OCI-M1 (cell line): ENCODE measurements at regions not wholly inside any gene's neighbourhood (a gene's known extent, or its start where the extent isn't known, plus 50 kb on each side); places are given as distances from the start of the nearest gene placed in this dataset.

Experiments used
- DNase-seq: peaks from one replicate; lab custom pipeline; 2025; lab: John Stamatoyannopoulos, UW

GRCh38 chr15:39149636-39150150, 431.2 kb upstream of the THBS1 start:
- DNase-seq = no peak

GRCh38 chr15:39151545-39151944, 429.3 kb upstream of the THBS1 start:
- no peak for DNase-seq

GRCh38 chr15:39153058-39153714, 427.7 kb upstream of the THBS1 start:
- no peak for DNase-seq

- DNase-seq = no peak
These were observed 427.2 kb upstream of the THBS1 start for GRCh38 chr15:39153716-39154115.

GRCh38 chr15:39154227-39154638, 426.6 kb upstream of the THBS1 start:
- DNase-seq = no peak

- no peak for DNase-seq
These were observed 426.1 kb upstream of the THBS1 start for GRCh38 chr15:39154776-39155175.

GRCh38 chr15:39156166-39156565, 424.7 kb upstream of the THBS1 start:
- no peak for DNase-seq

GRCh38 chr15:39156646-39157250, 424.1 kb upstream of the THBS1 start:
- DNase-seq = no peak

- no peak for DNase-seq
These were observed 423.0 kb upstream of the THBS1 start for GRCh38 chr15:39157882-39158281.

- no peak for DNase-seq
These were observed 421.0 kb upstream of the THBS1 start for GRCh38 chr15:39159833-39160232.

GRCh38 chr15:39161096-39161495, 419.8 kb upstream of the THBS1 start:
- DNase-seq = no peak

- DNase-seq = no peak
These were observed 415.7 kb upstream of the THBS1 start for GRCh38 chr15:39165020-39165706.

- peak; percentile 19 for DNase-seq
These were observed 413.5 kb upstream of the THBS1 start for GRCh38 chr15:39167164-39168058.

GRCh38 chr15:39171944-39172368, 408.9 kb upstream of the THBS1 start:
- DNase-seq = peak; percentile 91

- DNase-seq = peak; percentile 8
These were observed 408.2 kb upstream of the THBS1 start for GRCh38 chr15:39172380-39173281.

GRCh38 chr15:39173426-39173825, 407.5 kb upstream of the THBS1 start:
- no peak for DNase-seq

GRCh38 chr15:39174332-39174731, 406.5 kb upstream of the THBS1 start:
- DNase-seq = no peak

GRCh38 chr15:39176030-39176429, 404.8 kb upstream of the THBS1 start:
- no peak for DNase-seq

- no peak for DNase-seq
These were observed 403.3 kb upstream of the THBS1 start for GRCh38 chr15:39177561-39177960.

- DNase-seq = no peak
These were observed 400.8 kb upstream of the THBS1 start for GRCh38 chr15:39180030-39180429.

GRCh38 chr15:39180483-39180933, 400.4 kb upstream of the THBS1 start:
- no peak for DNase-seq
